CD14-positive monocyte (primary cell): ENCODE measurements at regions not wholly inside any gene's neighbourhood (a gene's known extent, or its start where the extent isn't known, plus 50 kb on each side); places are given as distances from the start of the nearest gene placed in this dataset.
"Not testable (repeated sequence)": the region's sequence is repeated elsewhere in the genome, so short reads cannot be mapped to it uniquely, and the experiment has no call there.

Experiments
- DNase-seq, 3 donors: peaks; one replicate each; pipeline ENCODE4 v3.0.0-alpha.2; 2011 to 2022
- H2AFZ ChIP-seq: 2 replicates; pipeline ENCODE4 v1.6.0; 2012; ENCODE audit warnings: mild to moderate bottlenecking, low read depth, low read length, inconsistent platforms; ENCODE audit not compliant: insufficient read depth, poor library complexity, severe bottlenecking
- H3K27ac ChIP-seq, 2 donors: 1 replicate in 1 of 2; 2 replicates in 1 of 2; pipeline ENCODE4 v1.5.1; 2012 to 2013; ENCODE audit warnings: low read length in 2 of 2, control low read depth in 1 of 2, inconsistent platforms in 1 of 2, low read depth in 1 of 2, mild to moderate bottlenecking in 1 of 2
- H3K27me3 ChIP-seq, 2 donors: one replicate each; pipeline versions ENCODE4 v1.6.0 to v1.6.1; 2011 to 2013; ENCODE audit warnings: low read length in 2 of 2; ENCODE audit not compliant: control insufficient read depth in 2 of 2, insufficient read depth in 2 of 2
- H3K36me3 ChIP-seq, 2 donors: replicated peaks in 1 of 2; 1 replicate in 1 of 2; 2 replicates in 1 of 2; pipeline versions ENCODE4 v1.5.1 to v1.6.1; 2012 to 2013; ENCODE audit warnings: low read length in 2 of 2, control low read depth in 1 of 2, inconsistent platforms in 1 of 2, mild to moderate bottlenecking in 1 of 2; ENCODE audit not compliant: insufficient read depth in 2 of 2, control insufficient read depth in 1 of 2
- H3K4me1 ChIP-seq, 2 donors: 1 replicate in 1 of 2; 2 replicates in 1 of 2; pipeline versions ENCODE4 v1.5.1 to v1.6.1; 2012 to 2013; ENCODE audit warnings: low read length in 2 of 2, control low read depth in 1 of 2, inconsistent platforms in 1 of 2, mild to moderate bottlenecking in 1 of 2, moderate library complexity in 1 of 2; ENCODE audit not compliant: insufficient read depth in 2 of 2, control insufficient read depth in 1 of 2
- H3K4me2 ChIP-seq: replicated peaks from 2 replicates; pipeline ENCODE3; 2012; ENCODE audit warnings: low read length, moderate library complexity, mild to moderate bottlenecking; ENCODE audit not compliant: poor library complexity, severe bottlenecking; ENCODE audit errors: extremely low read depth
- H3K4me3 ChIP-seq, 3 experiments: fragments of 200-600 bp in 1 of 3; sonication (generic) in 1 of 3; replicated peaks in 1 of 3; 1 replicate in 2 of 3; 2 replicates in 1 of 3; pipeline ENCODE4 v1.5.1; 2011 to 2013; ENCODE audit warnings: low read length in 3 of 3, mild to moderate bottlenecking in 3 of 3, control low read depth in 2 of 3, low read depth in 2 of 3, inconsistent platforms in 1 of 3, moderate library complexity in 1 of 3
- H3K79me2 ChIP-seq: 2 replicates; pipeline ENCODE4 v1.6.0; 2012; ENCODE audit warnings: mild to moderate bottlenecking, control low read depth, inconsistent platforms, low read length, moderate library complexity; ENCODE audit not compliant: insufficient read depth
- H3K9ac ChIP-seq: 2 replicates; pipeline ENCODE4 v1.6.0; 2017; ENCODE audit warnings: low read length, mild to moderate bottlenecking; ENCODE audit not compliant: insufficient read depth, poor library complexity, severe bottlenecking
- H3K9me3 ChIP-seq, 2 donors: replicated peaks in 1 of 2; 1 replicate in 1 of 2; 2 replicates in 1 of 2; pipeline versions ENCODE4 v1.5.1 to v1.6.1; 2012 to 2013; ENCODE audit warnings: low read length in 2 of 2, control low read depth in 1 of 2; ENCODE audit not compliant: control insufficient read depth in 1 of 2, insufficient read depth in 1 of 2
- H4K20me1 ChIP-seq: 2 replicates; pipeline ENCODE4 v1.6.0; 2012; ENCODE audit warnings: mild to moderate bottlenecking, low read length, control low read depth, moderate library complexity; ENCODE audit not compliant: insufficient read depth
- H3K27ac Mint-ChIP-seq, 7 donors: one replicate each; pipeline ENCODE4 v1.8.0; 2020; ENCODE audit warnings: mild to moderate bottlenecking in 7 of 7, mixed read lengths in 7 of 7, moderate library complexity in 6 of 7, inconsistent platforms in 2 of 7
- H3K27me3 Mint-ChIP-seq, 3 donors: one replicate each; pipeline ENCODE4 v1.8.0; 2021 to 2022; ENCODE audit warnings: low read depth in 3 of 3, mild to moderate bottlenecking in 3 of 3, mixed read lengths in 3 of 3, moderate library complexity in 3 of 3, inconsistent platforms in 1 of 3
- H3K36me3 Mint-ChIP-seq, 2 donors: one replicate each; pipeline ENCODE4 v1.8.0; 2020; ENCODE audit warnings: mixed read lengths in 2 of 2, inconsistent platforms in 1 of 2, mild to moderate bottlenecking in 1 of 2
- H3K4me1 Mint-ChIP-seq: one replicate; pipeline ENCODE4 v1.8.0; 2020; ENCODE audit warnings: mild to moderate bottlenecking, mixed read lengths
- H3K4me3 Mint-ChIP-seq, 2 donors: one replicate each; pipeline ENCODE4 v1.8.0; 2020; ENCODE audit warnings: mild to moderate bottlenecking in 2 of 2, mixed read lengths in 2 of 2, moderate library complexity in 1 of 2
- H3K9me3 Mint-ChIP-seq, 7 donors: one replicate each; pipeline ENCODE4 v1.8.0; 2020 to 2022; ENCODE audit warnings: mixed read lengths in 7 of 7, mild to moderate bottlenecking in 6 of 7, moderate library complexity in 6 of 7, inconsistent platforms in 2 of 7
- WGBS: methylation state at CpG from one replicate; pipeline ENCODE4 v1.1.5; 2013; ENCODE audit warnings: missing lambda C conversion rate; ENCODE audit not compliant: insufficient coverage; 5-methylcytosine and 5-hydroxymethylcytosine counted together
- intact Hi-C, 2 donors: fragments of 100-400 bp; cut with micrococcal nuclease; formaldehyde crosslinking; loops; one replicate each; pipeline versions ENCODE4 v1.15.0 to v1.15.1; 2023
- TF ChIP-seq, protein P1 (sequence below): fragments of 200-600 bp; IDR thresholded peaks from one replicate; pipeline ENCODE4 v1.8.0; 2022; ENCODE audit warnings: antibody characterized with exemption, mild to moderate bottlenecking

DNA sequence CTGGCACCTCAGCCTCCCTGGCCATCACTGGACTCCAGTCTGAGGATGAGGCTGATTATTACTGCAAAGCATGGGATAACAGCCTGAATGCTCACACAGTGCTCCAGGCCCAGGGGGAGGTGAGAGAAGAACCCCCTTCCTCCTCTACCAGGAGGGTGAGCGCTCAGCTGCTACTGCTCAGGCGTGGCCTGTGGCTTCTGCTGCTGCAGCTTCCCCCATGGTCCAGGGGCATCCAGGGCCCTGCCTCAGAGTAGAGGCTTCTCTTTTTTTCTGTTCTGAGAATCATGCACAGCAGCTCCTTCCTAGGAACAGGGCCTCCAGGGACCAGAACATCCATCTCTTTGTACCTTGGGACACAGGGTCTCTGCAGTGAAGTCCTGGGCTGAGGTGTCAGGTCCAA is 83.1 kb downstream of the VPREB1 start:
- Histone ChIP-seq H3K27ac (no peak overlapping the region), H4K20me1 (no peaks in the 10 kb centered on the region), H3K27me3 (peaks cover 5 to 6% of the 10 kb centered on the region in 2 donors), H3K9ac (no peak overlapping the region), H3K4me2 (no peak overlapping the region), H2AFZ (no peak overlapping the region), H3K4me3 (no peak overlapping the region), H3K4me1 (peaks cover 0 to 2% of the 10 kb centered on the region in 2 donors), H3K9me3 (no peaks in the 10 kb centered on the region), H3K79me2 (no peaks in the 10 kb centered on the region), H3K36me3 (no peaks in the 10 kb centered on the region)
- peaks cover 6 to 29% (median 11%) of the 10 kb centered on the region in 3 donors for H3K27me3 Mint-ChIP-seq
- H3K27ac Mint-ChIP-seq, result no peak overlapping the region
- DNase-seq, result no peak
- 53% methylated on average over 2 of the region's 2 CpGs for WGBS
- intact Hi-C loops, result no loop called here
- H3K9me3 Mint-ChIP-seq, result peaks cover 0 to 2% (median 0%) of the 10 kb centered on the region in 7 donors
- H3K4me1 Mint-ChIP-seq, result peaks cover 8% of the 10 kb centered on the region
- H3K4me3 Mint-ChIP-seq, result no peak overlapping the region
- no peaks in the 10 kb centered on the region for H3K36me3 Mint-ChIP-seq
- TF ChIP-seq, protein P1, sequence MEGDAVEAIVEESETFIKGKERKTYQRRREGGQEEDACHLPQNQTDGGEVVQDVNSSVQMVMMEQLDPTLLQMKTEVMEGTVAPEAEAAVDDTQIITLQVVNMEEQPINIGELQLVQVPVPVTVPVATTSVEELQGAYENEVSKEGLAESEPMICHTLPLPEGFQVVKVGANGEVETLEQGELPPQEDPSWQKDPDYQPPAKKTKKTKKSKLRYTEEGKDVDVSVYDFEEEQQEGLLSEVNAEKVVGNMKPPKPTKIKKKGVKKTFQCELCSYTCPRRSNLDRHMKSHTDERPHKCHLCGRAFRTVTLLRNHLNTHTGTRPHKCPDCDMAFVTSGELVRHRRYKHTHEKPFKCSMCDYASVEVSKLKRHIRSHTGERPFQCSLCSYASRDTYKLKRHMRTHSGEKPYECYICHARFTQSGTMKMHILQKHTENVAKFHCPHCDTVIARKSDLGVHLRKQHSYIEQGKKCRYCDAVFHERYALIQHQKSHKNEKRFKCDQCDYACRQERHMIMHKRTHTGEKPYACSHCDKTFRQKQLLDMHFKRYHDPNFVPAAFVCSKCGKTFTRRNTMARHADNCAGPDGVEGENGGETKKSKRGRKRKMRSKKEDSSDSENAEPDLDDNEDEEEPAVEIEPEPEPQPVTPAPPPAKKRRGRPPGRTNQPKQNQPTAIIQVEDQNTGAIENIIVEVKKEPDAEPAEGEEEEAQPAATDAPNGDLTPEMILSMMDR, result no peak

DNA sequence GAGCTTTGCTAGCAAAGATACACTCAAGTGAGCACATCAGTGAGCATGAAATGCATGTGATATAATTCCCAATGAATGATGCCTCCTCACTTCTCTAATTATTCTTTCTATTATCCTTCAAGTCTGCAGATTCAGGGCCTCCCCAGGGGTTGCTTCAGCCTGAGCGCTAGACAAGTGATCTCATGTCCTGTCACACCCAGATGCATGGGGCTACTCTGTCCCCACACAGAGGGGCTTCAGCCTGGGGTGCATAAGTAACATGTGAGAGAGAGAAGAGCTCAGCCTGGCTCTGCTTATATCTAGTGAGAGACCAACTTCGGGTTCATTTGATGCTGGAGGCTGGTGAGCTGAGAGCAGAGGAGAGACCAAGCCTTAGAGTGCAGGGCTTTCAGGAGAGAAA is 85.2 kb downstream of the VPREB1 start:
- Histone ChIP-seq H3K27ac (no peak overlapping the region), H3K27me3 (peaks cover 5 to 8% of the 10 kb centered on the region in 2 donors), H4K20me1 (no peaks in the 10 kb centered on the region), H3K9me3 (no peaks in the 10 kb centered on the region), H3K4me1 (peaks cover 0 to 2% of the 10 kb centered on the region in 2 donors), H3K4me2 (no peak overlapping the region), H3K4me3 (no peak overlapping the region), H2AFZ (no peak overlapping the region), H3K36me3 (no peaks in the 10 kb centered on the region), H3K79me2 (no peaks in the 10 kb centered on the region), H3K9ac (no peak overlapping the region)
- WGBS, result 100% methylated on average over 1 of the region's 2 CpGs
- TF ChIP-seq, protein P1, result no peak
- H3K27me3 Mint-ChIP-seq, result peaks cover 20 to 48% (median 27%) of the 10 kb centered on the region in 3 donors
- DNase-seq, result no peak
- intact Hi-C loops, result no loop called here
- H3K36me3 Mint-ChIP-seq, result no peaks in the 10 kb centered on the region
- H3K4me1 Mint-ChIP-seq, result peaks cover 8% of the 10 kb centered on the region
- H3K9me3 Mint-ChIP-seq, result peaks cover 0 to 2% (median 0%) of the 10 kb centered on the region in 7 donors
- H3K27ac Mint-ChIP-seq, result no peak overlapping the region
- H3K4me3 Mint-ChIP-seq, result no peak overlapping the region

DNA sequence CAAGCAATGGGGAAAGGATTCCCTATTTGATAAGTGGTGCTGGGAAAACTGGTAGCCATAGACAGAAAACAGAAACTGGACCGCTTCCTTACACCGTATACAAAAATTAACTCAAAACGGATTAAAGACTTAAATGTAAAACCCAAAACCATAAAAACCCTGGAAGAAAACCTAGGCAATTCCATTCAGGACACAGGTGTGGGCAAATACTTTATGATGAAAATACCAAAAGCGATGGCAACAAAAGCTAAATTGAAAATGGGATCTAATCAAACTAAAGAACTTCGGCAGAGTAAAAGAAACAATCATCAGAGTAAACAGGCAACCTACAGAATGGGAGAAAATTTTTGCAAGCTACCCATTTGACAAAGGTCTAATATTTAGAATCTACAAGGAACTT is 91.1 kb downstream of the VPREB1 start:
- H3K4me3 ChIP-seq, H3K4me1 Mint-ChIP-seq, H3K27ac Mint-ChIP-seq, DNase-seq, H3K36me3 ChIP-seq, H3K27ac ChIP-seq, H3K4me1 ChIP-seq, H3K4me2 ChIP-seq, H4K20me1 ChIP-seq, H3K9me3 ChIP-seq, H2AFZ ChIP-seq, H3K36me3 Mint-ChIP-seq, intact Hi-C loops, H3K9ac ChIP-seq, H3K79me2 ChIP-seq: not testable (repeated sequence)
- peak overlapping the region in 1 of 2 donors; percentile 4 for H3K4me3 Mint-ChIP-seq
- peaks cover 4 to 12% of the 10 kb centered on the region in 2 donors for H3K27me3 ChIP-seq
- WGBS, result no CpG with 5 or more reads among the region's 5 CpGs
- peaks cover 2 to 13% (median 4%) of the 10 kb centered on the region in 7 donors for H3K9me3 Mint-ChIP-seq
- H3K27me3 Mint-ChIP-seq, result peaks cover 23 to 37% (median 36%) of the 10 kb centered on the region in 3 donors
